ENCODE measurements at regions not wholly inside any gene's neighbourhood (a gene's known extent, or its start where the extent isn't known, plus 50 kb on each side); places are given as distances from the start of the nearest gene placed in this dataset.
"Not testable (repeated sequence)": the region's sequence is repeated elsewhere in the genome, so short reads cannot be mapped to it uniquely, and the experiment has no call there.

- H2AFZ ChIP-seq (ENCODE audit: low read depth, low read length), result no peak overlapping the region
- no peaks in the 10 kb centered on the region for H3K9me3 ChIP-seq (ENCODE audit: insufficient read depth, low read length, severe bottlenecking)
- H4K20me1 ChIP-seq (ENCODE audit: insufficient read depth, low read length), result no peaks in the 10 kb centered on the region; the same call in 1 of the 2 replicates
- H3K79me2 ChIP-seq (ENCODE audit: insufficient read depth, low read length), result no peaks in the 10 kb centered on the region
- H3K36me3 ChIP-seq (ENCODE audit: insufficient read depth, low read length), result no peaks in the 10 kb centered on the region
- no peak overlapping the region for H3K4me2 ChIP-seq (ENCODE audit: insufficient read depth, low read length)
- no peak overlapping the region for H3K4me3 ChIP-seq (ENCODE audit: low read depth in 1 of 2, low read length in 2 of 2)
- H3K9ac ChIP-seq (ENCODE audit: low read depth, low read length), result no peak overlapping the region
- H3K27ac ChIP-seq (ENCODE audit: low read length), result no peak overlapping the region
- no peak for TF ChIP-seq CTCF (IDR thresholded peaks at IDR 0.05; ENCODE audit: borderline replicate concordance, extremely low read depth, low read length, poor library complexity, severe bottlenecking)
- TF ChIP-seq EZH2 (IDR thresholded peaks at IDR 0.05; ENCODE audit: borderline replicate concordance, low read depth, low read length, severe bottlenecking), result no peak
- DNase-seq (no peak), ATAC-seq (ENCODE audit: insufficient read depth, low read depth) (no peak)
- H3K27me3 ChIP-seq (ENCODE audit: insufficient read depth, low read length, poor library complexity), result no peaks in the 10 kb centered on the region
- no peaks in the 10 kb centered on the region for H3K4me1 ChIP-seq (ENCODE audit: insufficient read depth, low read length)
Measured at GRCh38 chr17:16878084-16878483, 93.8 kb downstream of the TNFRSF13B start.

- ATAC-seq (ENCODE audit: insufficient read depth, low read depth), result no peak
- Histone ChIP-seq H3K79me2 (ENCODE audit: insufficient read depth, low read length) (no peaks in the 10 kb centered on the region), H3K36me3 (ENCODE audit: insufficient read depth, low read length) (no peaks in the 10 kb centered on the region), H3K27ac (ENCODE audit: low read length) (no peak overlapping the region), H3K9me3 (ENCODE audit: insufficient read depth, low read length, severe bottlenecking) (no peaks in the 10 kb centered on the region), H3K27me3 (ENCODE audit: insufficient read depth, low read length, poor library complexity) (no peaks in the 10 kb centered on the region), H3K4me2 (ENCODE audit: insufficient read depth, low read length) (no peak overlapping the region), H4K20me1 (ENCODE audit: insufficient read depth, low read length) (no peaks in the 10 kb centered on the region; the same call in 1 of the 2 replicates), H3K4me3 (ENCODE audit: low read depth in 1 of 2, low read length in 2 of 2) (no peak overlapping the region), H2AFZ (ENCODE audit: low read depth, low read length) (no peak overlapping the region), H3K9ac (ENCODE audit: low read depth, low read length) (no peak overlapping the region), H3K4me1 (ENCODE audit: insufficient read depth, low read length) (no peaks in the 10 kb centered on the region)
- TF ChIP-seq EZH2 (IDR thresholded peaks at IDR 0.05; ENCODE audit: borderline replicate concordance, low read depth, low read length, severe bottlenecking) (no peak), CTCF (IDR thresholded peaks at IDR 0.05; ENCODE audit: borderline replicate concordance, extremely low read depth, low read length, poor library complexity, severe bottlenecking) (no peak)
- DNase-seq, result no peak
Measured at GRCh38 chr17:16877099-16877498, 94.8 kb downstream of the TNFRSF13B start.

- H3K79me2 ChIP-seq (ENCODE audit: insufficient read depth, low read length), result no peaks in the 10 kb centered on the region
- H3K36me3 ChIP-seq (ENCODE audit: insufficient read depth, low read length), result no peaks in the 10 kb centered on the region
- no peak overlapping the region for H3K27ac ChIP-seq (ENCODE audit: low read length)
- no peaks in the 10 kb centered on the region for H3K9me3 ChIP-seq (ENCODE audit: insufficient read depth, low read length, severe bottlenecking)
- ATAC-seq (ENCODE audit: insufficient read depth, low read depth) (no peak), DNase-seq (no peak)
- TF ChIP-seq EZH2 (IDR thresholded peaks at IDR 0.05; ENCODE audit: borderline replicate concordance, low read depth, low read length, severe bottlenecking) (no peak), CTCF (IDR thresholded peaks at IDR 0.05; ENCODE audit: borderline replicate concordance, extremely low read depth, low read length, poor library complexity, severe bottlenecking) (no peak)
- no peaks in the 10 kb centered on the region for H3K4me1 ChIP-seq (ENCODE audit: insufficient read depth, low read length)
- H3K4me3 ChIP-seq (ENCODE audit: low read depth in 1 of 2, low read length in 2 of 2), result no peak overlapping the region
- no peaks in the 10 kb centered on the region; the same call in 1 of the 2 replicates for H4K20me1 ChIP-seq (ENCODE audit: insufficient read depth, low read length)
- no peak overlapping the region for H3K4me2 ChIP-seq (ENCODE audit: insufficient read depth, low read length)
- H3K27me3 ChIP-seq (ENCODE audit: insufficient read depth, low read length, poor library complexity), result no peaks in the 10 kb centered on the region
- H3K9ac ChIP-seq (ENCODE audit: low read depth, low read length), result no peak overlapping the region
- H2AFZ ChIP-seq (ENCODE audit: low read depth, low read length), result no peak overlapping the region
Measured at GRCh38 chr17:16875662-16876061, 96.3 kb downstream of the TNFRSF13B start.

GRCh38 chr17:16874216-16874615, 97.7 kb downstream of the TNFRSF13B start:
- not testable (repeated sequence) for H3K4me2 ChIP-seq (ENCODE audit: insufficient read depth, low read length); ATAC-seq (ENCODE audit: insufficient read depth, low read depth); H2AFZ ChIP-seq (ENCODE audit: low read depth, low read length); H3K4me1 ChIP-seq (ENCODE audit: insufficient read depth, low read length); H4K20me1 ChIP-seq (ENCODE audit: insufficient read depth, low read length); H3K27ac ChIP-seq (ENCODE audit: low read length); H3K4me3 ChIP-seq (ENCODE audit: low read depth in 1 of 2, low read length in 2 of 2); H3K36me3 ChIP-seq (ENCODE audit: insufficient read depth, low read length); H3K9ac ChIP-seq (ENCODE audit: low read depth, low read length); DNase-seq; H3K9me3 ChIP-seq (ENCODE audit: insufficient read depth, low read length, severe bottlenecking); H3K27me3 ChIP-seq (ENCODE audit: insufficient read depth, low read length, poor library complexity); H3K79me2 ChIP-seq (ENCODE audit: insufficient read depth, low read length)
